Suprapubic skin (tissue), 4 donors: ENCODE measurements at regions not wholly inside any gene's neighbourhood (a gene's known extent, or its start where the extent isn't known, plus 50 kb on each side); places are given as distances from the start of the nearest gene placed in this dataset.

Source experiments
- EP300 ChIP-seq: sonication (generic); formaldehyde crosslinking; IDR thresholded peaks from one replicate; pipeline ENCODE4 v1.6.1; 2017; ENCODE audit warnings: antibody characterized with exemption
- POLR2A ChIP-seq, 2 donors: fragments of 450-650 bp; IDR thresholded peaks; one replicate each; pipeline ENCODE4 v1.6.1; 2017; ENCODE audit warnings: antibody characterized with exemption in 2 of 2, mild to moderate bottlenecking in 2 of 2, moderate library complexity in 2 of 2
- POLR2AphosphoS5 ChIP-seq, 3 donors: sonication (generic); formaldehyde crosslinking; IDR thresholded peaks; one replicate each; pipeline ENCODE4 v1.6.1; 2017; ENCODE audit warnings: antibody characterized with exemption in 3 of 3
- TF ChIP-seq, protein P1 (sequence below), 2 donors: fragments of 200-600 bp in 1 of 2; fragments of 450-650 bp in 1 of 2; sonication (generic) in 1 of 2; IDR thresholded peaks; one replicate each; pipeline ENCODE4 v1.5.1; 2016 to 2019; ENCODE audit warnings: antibody characterized with exemption in 2 of 2, mild to moderate bottlenecking in 1 of 2, moderate library complexity in 1 of 2

GRCh38 chr2:44877417-44877816 is 64.1 kb upstream of the SIX3 start:
- TF ChIP-seq, protein P1, sequence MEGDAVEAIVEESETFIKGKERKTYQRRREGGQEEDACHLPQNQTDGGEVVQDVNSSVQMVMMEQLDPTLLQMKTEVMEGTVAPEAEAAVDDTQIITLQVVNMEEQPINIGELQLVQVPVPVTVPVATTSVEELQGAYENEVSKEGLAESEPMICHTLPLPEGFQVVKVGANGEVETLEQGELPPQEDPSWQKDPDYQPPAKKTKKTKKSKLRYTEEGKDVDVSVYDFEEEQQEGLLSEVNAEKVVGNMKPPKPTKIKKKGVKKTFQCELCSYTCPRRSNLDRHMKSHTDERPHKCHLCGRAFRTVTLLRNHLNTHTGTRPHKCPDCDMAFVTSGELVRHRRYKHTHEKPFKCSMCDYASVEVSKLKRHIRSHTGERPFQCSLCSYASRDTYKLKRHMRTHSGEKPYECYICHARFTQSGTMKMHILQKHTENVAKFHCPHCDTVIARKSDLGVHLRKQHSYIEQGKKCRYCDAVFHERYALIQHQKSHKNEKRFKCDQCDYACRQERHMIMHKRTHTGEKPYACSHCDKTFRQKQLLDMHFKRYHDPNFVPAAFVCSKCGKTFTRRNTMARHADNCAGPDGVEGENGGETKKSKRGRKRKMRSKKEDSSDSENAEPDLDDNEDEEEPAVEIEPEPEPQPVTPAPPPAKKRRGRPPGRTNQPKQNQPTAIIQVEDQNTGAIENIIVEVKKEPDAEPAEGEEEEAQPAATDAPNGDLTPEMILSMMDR (IDR thresholded peaks at IDR 0.05) = no peak
- TF ChIP-seq POLR2AphosphoS5 (IDR thresholded peaks at IDR 0.05) (no peak), POLR2A (IDR thresholded peaks at IDR 0.05) (no peak), EP300 (no peak)
